Skin epidermis (tissue), 12 donors: ENCODE measurements at regions not wholly inside any gene's neighbourhood (a gene's known extent, or its start where the extent isn't known, plus 50 kb on each side); places are given as distances from the start of the nearest gene placed in this dataset.
A peak's percentile ranks its signal among the peaks of the same experiment; 100 is the strongest.

Source experiments
- H3K27ac ChIP-seq, 21 experiments: fragments of 200-600 bp; sonication (generic) in 11 of 21; one replicate each; pipeline ENCODE4 v1.5.0; 2020; ENCODE audit warnings: mild to moderate bottlenecking in 3 of 21, inconsistent platforms in 2 of 21, moderate library complexity in 2 of 21
- H3K4me3 ChIP-seq, 7 experiments: fragments of 200-600 bp; sonication (generic) in 2 of 7; one replicate each; pipeline ENCODE4 v1.5.0; 2020; ENCODE audit warnings: inconsistent platforms in 2 of 7, mild to moderate bottlenecking in 2 of 7, moderate library complexity in 1 of 7

GRCh38 chr2:54387059-54387991 is 68.8 kb upstream of the SPTBN1 start:
- H3K27ac ChIP-seq: peak overlapping the region in 16 of 21 experiments; percentile 8 to 62 (median 43)

GRCh38 chr2:54388076-54388475 is 68.1 kb upstream of the SPTBN1 start:
- no peak overlapping the region for H3K4me3 ChIP-seq
- H3K27ac ChIP-seq: peak overlapping the region in 11 of 21 experiments; percentile 6 to 60 (median 39)

More at GRCh38 chr2:54387059-54387991, 68.8 kb upstream of the SPTBN1 start:
- no peak overlapping the region for H3K4me3 ChIP-seq

- no peak overlapping the region for H3K4me3 ChIP-seq
- no peak overlapping the region for H3K27ac ChIP-seq
These were observed 63.4 kb upstream of the SPTBN1 start for GRCh38 chr2:54392555-54393324.

- Histone ChIP-seq H3K27ac (peak overlapping the region in 1 of 21 experiments; percentile 39), H3K4me3 (no peak overlapping the region)
These were observed 61.7 kb upstream of the SPTBN1 start for GRCh38 chr2:54394392-54394791.

GRCh38 chr2:54396107-54396506 is 60.0 kb upstream of the SPTBN1 start:
- H3K4me3 ChIP-seq: no peak overlapping the region
- no peak overlapping the region for H3K27ac ChIP-seq

- Histone ChIP-seq H3K27ac (no peak overlapping the region), H3K4me3 (no peak overlapping the region)
These were observed 59.3 kb upstream of the SPTBN1 start for GRCh38 chr2:54396798-54397197.

GRCh38 chr2:54397426-54397825 is 58.7 kb upstream of the SPTBN1 start:
- Histone ChIP-seq H3K4me3 (no peak overlapping the region), H3K27ac (no peak overlapping the region)

GRCh38 chr2:54401554-54401953 is 54.6 kb upstream of the SPTBN1 start:
- peak overlapping the region in 2 of 21 experiments; percentile 14 to 32 for H3K27ac ChIP-seq
- H3K4me3 ChIP-seq: no peak overlapping the region

GRCh38 chr2:54402350-54402749 is 53.8 kb upstream of the SPTBN1 start:
- Histone ChIP-seq H3K27ac (peak overlapping the region in 5 of 21 experiments; percentile 5 to 32 (median 14)), H3K4me3 (no peak overlapping the region)

GRCh38 chr2:54403512-54404238 is 52.5 kb upstream of the SPTBN1 start:
- Histone ChIP-seq H3K4me3 (no peak overlapping the region), H3K27ac (no peak overlapping the region)

- H3K27ac ChIP-seq: no peak overlapping the region
- H3K4me3 ChIP-seq: no peak overlapping the region
These were observed 51.9 kb upstream of the SPTBN1 start for GRCh38 chr2:54404270-54404669.

- Histone ChIP-seq H3K4me3 (no peak overlapping the region), H3K27ac (no peak overlapping the region)
These were observed 50.1 kb upstream of the SPTBN1 start for GRCh38 chr2:54406031-54406430.
